SK-N-SH treated with all-trans-retinoic acid at 6 μM for 48 hours (cell line): ENCODE measurements at regions not wholly inside any gene's neighbourhood (a gene's known extent, or its start where the extent isn't known, plus 50 kb on each side); places are given as distances from the start of the nearest gene placed in this dataset.

Source experiments
- ATAC-seq: fragments of 200-7000 bp; cut with Tn5 transposase; 3 replicates; pipeline ENCODE4 v1.9.1; 2020; ENCODE audit warnings: mild to moderate bottlenecking, moderate library complexity
- ARNTL ChIP-seq: fragments of 450-650 bp; formaldehyde crosslinking; IDR thresholded peaks from 2 replicates; pipeline ENCODE4 v1.5.0; 2020; ENCODE audit warnings: low read depth, mild to moderate bottlenecking, moderate library complexity, borderline replicate concordance
- BACH2 ChIP-seq: fragments of 250-450 bp; sonication (Bioruptor Pico); IDR thresholded peaks from 2 replicates; pipeline ENCODE4 v1.9.0; 2021; ENCODE audit warnings: mild to moderate bottlenecking, borderline replicate concordance
- CREB5 ChIP-seq: fragments of 250-450 bp; sonication (Bioruptor Pico); IDR thresholded peaks from 2 replicates; pipeline ENCODE4 v1.5.1; 2020; ENCODE audit warnings: low read depth, mild to moderate bottlenecking, moderate library complexity
- CSDC2 ChIP-seq: fragments of 250-450 bp; sonication (Bioruptor Pico); IDR thresholded peaks from 2 replicates; pipeline ENCODE4 v1.5.0; 2020; ENCODE audit warnings: mild to moderate bottlenecking, moderate library complexity
- CSRNP3 ChIP-seq: fragments of 250-450 bp; sonication (Bioruptor Pico); IDR thresholded peaks from 2 replicates; pipeline ENCODE4 v1.5.1; 2021; ENCODE audit warnings: mild to moderate bottlenecking, moderate library complexity
- ESRRG ChIP-seq: fragments of 250-450 bp; sonication (Bioruptor Pico); IDR thresholded peaks from 2 replicates; pipeline ENCODE4 v1.6.1; 2021; ENCODE audit warnings: mild to moderate bottlenecking
- GLIS3 ChIP-seq: fragments of 250-450 bp; sonication (Bioruptor Pico); IDR thresholded peaks from 2 replicates; pipeline ENCODE4 v1.5.0; 2020; ENCODE audit warnings: mild to moderate bottlenecking, moderate library complexity
- ISL1 ChIP-seq: fragments of 250-450 bp; sonication (Bioruptor Pico); IDR thresholded peaks from 2 replicates; pipeline ENCODE4 v2.1.2; 2022; ENCODE audit warnings: mild to moderate bottlenecking, moderate library complexity
- OSR1 ChIP-seq: fragments of 250-450 bp; sonication (Bioruptor Pico); IDR thresholded peaks from 2 replicates; pipeline ENCODE4 v1.8.0; 2022; ENCODE audit warnings: moderate library complexity, mild to moderate bottlenecking, inconsistent platforms
- PATZ1 ChIP-seq: fragments of 250-450 bp; sonication (Bioruptor Pico); IDR thresholded peaks from 2 replicates; pipeline ENCODE4 v1.8.0; 2020; ENCODE audit warnings: mild to moderate bottlenecking, moderate library complexity, borderline replicate concordance
- POU6F1 ChIP-seq: fragments of 250-450 bp; sonication (Bioruptor Pico); IDR thresholded peaks from 2 replicates; pipeline ENCODE4 v1.8.0; 2021; ENCODE audit warnings: low read depth, mild to moderate bottlenecking, moderate library complexity, borderline replicate concordance
- PPARA ChIP-seq: fragments of 250-450 bp; sonication (Bioruptor Pico); IDR thresholded peaks from 2 replicates; pipeline ENCODE4 v1.5.0; 2020; ENCODE audit warnings: mild to moderate bottlenecking, borderline replicate concordance
- SNAI2 ChIP-seq: fragments of 250-450 bp; sonication (Bioruptor Pico); IDR thresholded peaks from 2 replicates; pipeline ENCODE4 v1.5.0; 2020; ENCODE audit warnings: mild to moderate bottlenecking, moderate library complexity
- TCF4 ChIP-seq: fragments of 250-450 bp; sonication (Bioruptor Pico); IDR thresholded peaks from 2 replicates; pipeline ENCODE4 v1.8.0; 2021; ENCODE audit warnings: mild to moderate bottlenecking, moderate library complexity, borderline replicate concordance
- TOX ChIP-seq: fragments of 250-450 bp; sonication (Bioruptor Pico); IDR thresholded peaks from 2 replicates; pipeline ENCODE4 v1.8.0; 2021; ENCODE audit warnings: mild to moderate bottlenecking, moderate library complexity, borderline replicate concordance
- TSHZ2 ChIP-seq: fragments of 250-450 bp; sonication (Bioruptor Pico); IDR thresholded peaks from 2 replicates; pipeline ENCODE4 v1.5.0; 2020; ENCODE audit warnings: mild to moderate bottlenecking, moderate library complexity
- ZC3H10 ChIP-seq: fragments of 250-450 bp; sonication (Bioruptor Pico); IDR thresholded peaks from 2 replicates; pipeline ENCODE4 v1.5.1; 2021; ENCODE audit warnings: mild to moderate bottlenecking, moderate library complexity
- ZFP3 ChIP-seq: fragments of 250-450 bp; sonication (Bioruptor Pico); IDR thresholded peaks from 2 replicates; pipeline ENCODE4 v1.5.0; 2020; ENCODE audit warnings: mild to moderate bottlenecking, moderate library complexity
- ZFP30 ChIP-seq: fragments of 450-650 bp; formaldehyde crosslinking; IDR thresholded peaks from 2 replicates; pipeline ENCODE4 v1.5.0; 2022; ENCODE audit warnings: mild to moderate bottlenecking, moderate library complexity
- ZNF565 ChIP-seq: fragments of 450-650 bp; formaldehyde crosslinking; conservative IDR thresholded peaks from 2 replicates; pipeline ENCODE4 v1.5.0; 2020; ENCODE audit warnings: low read depth, mild to moderate bottlenecking, moderate library complexity
- ZNF70 ChIP-seq: fragments of 450-650 bp; formaldehyde crosslinking; IDR thresholded peaks from 2 replicates; pipeline ENCODE4 v1.5.0; 2020; ENCODE audit warnings: mild to moderate bottlenecking, moderate library complexity
- ZNF8 ChIP-seq: fragments of 450-650 bp; formaldehyde crosslinking; IDR thresholded peaks from 2 replicates; pipeline ENCODE4 v1.5.0; 2020; ENCODE audit warnings: mild to moderate bottlenecking, moderate library complexity

- TF ChIP-seq GLIS3 (CRISPR knock-in tag), result no peak
- TF ChIP-seq ZFP3 (CRISPR knock-in tag), result no peak
- no peak for TF ChIP-seq ZNF70 (CRISPR knock-in tag)
- no peak for TF ChIP-seq ZNF565 (CRISPR knock-in tag)
- TF ChIP-seq TOX (CRISPR knock-in tag), result no peak
- no peak for TF ChIP-seq CREB5 (CRISPR knock-in tag)
- TF ChIP-seq PATZ1, result no peak
- no peak for TF ChIP-seq CSDC2 (CRISPR knock-in tag)
- TF ChIP-seq PPARA (CRISPR knock-in tag), result no peak
- TF ChIP-seq BACH2 (CRISPR knock-in tag), result no peak
- TF ChIP-seq ARNTL (CRISPR knock-in tag), result no peak
- no peak for TF ChIP-seq ISL1 (CRISPR knock-in tag)
- no peak for TF ChIP-seq ESRRG
- no peak for TF ChIP-seq ZNF8 (CRISPR knock-in tag)
- TF ChIP-seq ZFP30 (CRISPR knock-in tag), result no peak
- no peak for TF ChIP-seq TCF4 (CRISPR knock-in tag)
- no peak for TF ChIP-seq ZC3H10
- TF ChIP-seq OSR1, result no peak
- TF ChIP-seq, all 23 proteins: peak for 0
- peak; percentile 53 for ATAC-seq
Measured at GRCh38 chr3:55180936-55181535, 253.2 kb upstream of the LRTM1 start.

GRCh38 chr3:55180161-55180560 is 252.3 kb upstream of the LRTM1 start:
- TF ChIP-seq ESRRG (no peak), TCF4 (CRISPR knock-in tag) (no peak), POU6F1 (CRISPR knock-in tag) (no peak)
- TF ChIP-seq, all 23 proteins: peak for 0
- ATAC-seq, result no peak

GRCh38 chr3:55178336-55178735 is 250.5 kb upstream of the LRTM1 start:
- no peak for ATAC-seq
- TF ChIP-seq ZNF8 (CRISPR knock-in tag) (no peak), SNAI2 (CRISPR knock-in tag) (no peak), TSHZ2 (CRISPR knock-in tag) (no peak), TOX (CRISPR knock-in tag) (no peak), PATZ1 (no peak), TCF4 (CRISPR knock-in tag) (no peak), PPARA (CRISPR knock-in tag) (no peak), POU6F1 (CRISPR knock-in tag) (no peak), CSRNP3 (CRISPR knock-in tag) (no peak), CSDC2 (CRISPR knock-in tag) (no peak), ZFP30 (CRISPR knock-in tag) (no peak), ZNF70 (CRISPR knock-in tag) (no peak), ZNF565 (CRISPR knock-in tag) (no peak), BACH2 (CRISPR knock-in tag) (no peak), GLIS3 (CRISPR knock-in tag) (no peak), ISL1 (CRISPR knock-in tag) (no peak), ZFP3 (CRISPR knock-in tag) (no peak), CREB5 (CRISPR knock-in tag) (no peak)
- TF ChIP-seq, all 23 proteins: peak for 0
